GM18867 (cell line): ENCODE measurements at regions not wholly inside any gene's neighbourhood (a gene's known extent, or its start where the extent isn't known, plus 50 kb on each side); places are given as distances from the start of the nearest gene placed in this dataset.

Experiments
- ATAC-seq: cut with Tn5 transposase; IDR thresholded peaks from one replicate; pipeline ENCODE4 v1.9.1; 2021; ENCODE audit warnings: mild to moderate bottlenecking, moderate library complexity; ENCODE audit not compliant: unreplicated experiment

- ATAC-seq, result no peak
Measured at GRCh38 chr10:3493621-3494020, 291.4 kb downstream of the KLF6 start.

GRCh38 chr10:3491571-3491970, 293.4 kb downstream of the KLF6 start:
- ATAC-seq, result no peak

GRCh38 chr10:3487228-3487627, 297.8 kb downstream of the KLF6 start:
- no peak for ATAC-seq

- no peak for ATAC-seq
Measured at GRCh38 chr10:3486346-3487065, 298.5 kb downstream of the KLF6 start.

GRCh38 chr10:3485057-3485686, 299.8 kb downstream of the KLF6 start:
- peak; percentile 40 for ATAC-seq

GRCh38 chr10:3484306-3485056, 300.5 kb downstream of the KLF6 start:
- peak; percentile 84 for ATAC-seq

- peak; percentile 48 for ATAC-seq
Measured at GRCh38 chr10:3482200-3482993, 302.6 kb downstream of the KLF6 start.

- ATAC-seq, result no peak
Measured at GRCh38 chr10:3481496-3481895, 303.5 kb downstream of the KLF6 start.

- ATAC-seq, result no peak
Measured at GRCh38 chr10:3480990-3481315, 304.1 kb downstream of the KLF6 start.

- ATAC-seq, result no peak
Measured at GRCh38 chr10:3480281-3480989, 304.6 kb downstream of the KLF6 start.

GRCh38 chr10:3478632-3479240, 306.2 kb upstream of the PITRM1 start:
- no peak for ATAC-seq

- peak; percentile 58 for ATAC-seq
Measured at GRCh38 chr10:3478153-3478552, 305.6 kb upstream of the PITRM1 start.

GRCh38 chr10:3477683-3478082, 305.1 kb upstream of the PITRM1 start:
- ATAC-seq, result peak; percentile 66

- no peak for ATAC-seq
Measured at GRCh38 chr10:3476640-3477448, 304.3 kb upstream of the PITRM1 start.

- no peak for ATAC-seq
Measured at GRCh38 chr10:3476186-3476585, 303.6 kb upstream of the PITRM1 start.

GRCh38 chr10:3475367-3475766, 302.8 kb upstream of the PITRM1 start:
- no peak for ATAC-seq

GRCh38 chr10:3474266-3474665, 301.7 kb upstream of the PITRM1 start:
- no peak for ATAC-seq

GRCh38 chr10:3473271-3473670, 300.7 kb upstream of the PITRM1 start:
- ATAC-seq, result no peak

- ATAC-seq, result peak; percentile 54
Measured at GRCh38 chr10:3472287-3473051, 299.9 kb upstream of the PITRM1 start.
